HG03342 (cell line): ENCODE measurements at regions not wholly inside any gene's neighbourhood (a gene's known extent, or its start where the extent isn't known, plus 50 kb on each side); places are given as distances from the start of the nearest gene placed in this dataset.

Experiments
- ATAC-seq: cut with Tn5 transposase; IDR thresholded peaks from one replicate; pipeline ENCODE4 v1.9.1; 2021; ENCODE audit warnings: mild to moderate bottlenecking, moderate library complexity; ENCODE audit not compliant: unreplicated experiment

- no peak for ATAC-seq
Observed at GRCh38 chr12:114974826-114975639, 291.1 kb upstream of the TBX3 start.

GRCh38 chr12:114974333-114974732, 290.4 kb upstream of the TBX3 start:
- no peak for ATAC-seq

GRCh38 chr12:114968727-114969126, 284.8 kb upstream of the TBX3 start:
- no peak for ATAC-seq

GRCh38 chr12:114967151-114967550, 283.2 kb upstream of the TBX3 start:
- no peak for ATAC-seq

GRCh38 chr12:114964841-114965240, 280.9 kb upstream of the TBX3 start:
- no peak for ATAC-seq

GRCh38 chr12:114963846-114964245, 279.9 kb upstream of the TBX3 start:
- no peak for ATAC-seq

- no peak for ATAC-seq
Observed at GRCh38 chr12:114961491-114961890, 277.5 kb upstream of the TBX3 start.

- no peak for ATAC-seq
Observed at GRCh38 chr12:114958538-114958937, 274.6 kb upstream of the TBX3 start.

- ATAC-seq: no peak
Observed at GRCh38 chr12:114957225-114957624, 273.2 kb upstream of the TBX3 start.

- no peak for ATAC-seq
Observed at GRCh38 chr12:114955414-114956014, 271.5 kb upstream of the TBX3 start.

- no peak for ATAC-seq
Observed at GRCh38 chr12:114954511-114955055, 270.6 kb upstream of the TBX3 start.

GRCh38 chr12:114952573-114953271, 268.7 kb upstream of the TBX3 start:
- no peak for ATAC-seq

GRCh38 chr12:114949058-114949820, 265.3 kb upstream of the TBX3 start:
- no peak for ATAC-seq

GRCh38 chr12:114945351-114945750, 261.4 kb upstream of the TBX3 start:
- ATAC-seq: no peak

GRCh38 chr12:114944736-114945135, 260.8 kb upstream of the TBX3 start:
- no peak for ATAC-seq

GRCh38 chr12:114943601-114944000, 259.6 kb upstream of the TBX3 start:
- ATAC-seq: no peak

GRCh38 chr12:114938487-114939210, 254.7 kb upstream of the TBX3 start:
- ATAC-seq: no peak

GRCh38 chr12:114936148-114937079, 252.4 kb upstream of the TBX3 start:
- ATAC-seq: no peak

GRCh38 chr12:114935658-114936057, 251.7 kb upstream of the TBX3 start:
- ATAC-seq: no peak
